Activated CD8-positive, alpha-beta memory T cell treated with anti-CD3 and anti-CD28 coated beads, Interleukin-2, amount 50 U/mL, for 24 hours (primary cell): ENCODE measurements at regions not wholly inside any gene's neighbourhood (a gene's known extent, or its start where the extent isn't known, plus 50 kb on each side); places are given as distances from the start of the nearest gene placed in this dataset.

Experiments
- DNase-seq: peaks from one replicate; pipeline ENCODE4 v3.0.0-alpha.2; 2020; ENCODE audit errors: extremely low read depth

GRCh38 chr4:155515444-155516075 lies 138.8 kb upstream of the MAP9 start:
- DNase-seq: no peak

GRCh38 chr4:155514628-155515027 lies 137.9 kb upstream of the MAP9 start:
- DNase-seq: no peak

GRCh38 chr4:155512817-155513216 lies 136.1 kb upstream of the MAP9 start:
- no peak for DNase-seq

- no peak for DNase-seq
Observed at GRCh38 chr4:155512046-155512445, 135.3 kb upstream of the MAP9 start.

GRCh38 chr4:155510771-155511170 lies 134.0 kb upstream of the MAP9 start:
- DNase-seq: no peak

GRCh38 chr4:155509555-155509954 lies 132.8 kb upstream of the MAP9 start:
- no peak for DNase-seq

- DNase-seq: no peak
Observed at GRCh38 chr4:155506745-155507144, 130.0 kb upstream of the MAP9 start.

- DNase-seq: no peak
Observed at GRCh38 chr4:155505321-155505720, 128.6 kb upstream of the MAP9 start.

- no peak for DNase-seq
Observed at GRCh38 chr4:155497306-155497705, 120.5 kb upstream of the MAP9 start.

GRCh38 chr4:155496294-155496626 lies 119.5 kb upstream of the MAP9 start:
- DNase-seq: no peak

GRCh38 chr4:155495572-155496293 lies 119.0 kb upstream of the MAP9 start:
- DNase-seq: no peak

- no peak for DNase-seq
Observed at GRCh38 chr4:155494037-155494718, 117.4 kb upstream of the MAP9 start.

GRCh38 chr4:155491336-155492120 lies 114.8 kb upstream of the MAP9 start:
- no peak for DNase-seq

- no peak for DNase-seq
Observed at GRCh38 chr4:155489271-155489670, 112.5 kb upstream of the MAP9 start.

- DNase-seq: no peak
Observed at GRCh38 chr4:155488691-155489090, 111.9 kb upstream of the MAP9 start.

- DNase-seq: no peak
Observed at GRCh38 chr4:155487210-155487609, 110.4 kb upstream of the MAP9 start.

GRCh38 chr4:155481150-155481549 lies 104.4 kb upstream of the MAP9 start:
- no peak for DNase-seq

- no peak for DNase-seq
Observed at GRCh38 chr4:155479835-155480234, 103.1 kb upstream of the MAP9 start.

GRCh38 chr4:155478336-155478835 lies 101.6 kb upstream of the MAP9 start:
- no peak for DNase-seq

GRCh38 chr4:155474758-155475157 lies 98.0 kb upstream of the MAP9 start:
- no peak for DNase-seq

- no peak for DNase-seq
Observed at GRCh38 chr4:155473420-155474095, 96.8 kb upstream of the MAP9 start.

GRCh38 chr4:155468282-155468681 lies 91.5 kb upstream of the MAP9 start:
- DNase-seq: no peak
